SK-N-SH treated with all-trans-retinoic acid at 6 μM for 48 hours (cell line): ENCODE measurements at regions not wholly inside any gene's neighbourhood (a gene's known extent, or its start where the extent isn't known, plus 50 kb on each side); places are given as distances from the start of the nearest gene placed in this dataset.

Source experiments
- ATAC-seq: fragments of 200-7000 bp; cut with Tn5 transposase; 3 replicates; pipeline ENCODE4 v1.9.1; 2020; ENCODE audit warnings: mild to moderate bottlenecking, moderate library complexity
- BACH2 ChIP-seq: fragments of 250-450 bp; sonication (Bioruptor Pico); IDR thresholded peaks from 2 replicates; pipeline ENCODE4 v1.9.0; 2021; ENCODE audit warnings: mild to moderate bottlenecking, borderline replicate concordance
- CSDC2 ChIP-seq: fragments of 250-450 bp; sonication (Bioruptor Pico); IDR thresholded peaks from 2 replicates; pipeline ENCODE4 v1.5.0; 2020; ENCODE audit warnings: mild to moderate bottlenecking, moderate library complexity
- ESRRG ChIP-seq: fragments of 250-450 bp; sonication (Bioruptor Pico); IDR thresholded peaks from 2 replicates; pipeline ENCODE4 v1.6.1; 2021; ENCODE audit warnings: mild to moderate bottlenecking
- GLIS3 ChIP-seq: fragments of 250-450 bp; sonication (Bioruptor Pico); IDR thresholded peaks from 2 replicates; pipeline ENCODE4 v1.5.0; 2020; ENCODE audit warnings: mild to moderate bottlenecking, moderate library complexity
- OSR1 ChIP-seq: fragments of 250-450 bp; sonication (Bioruptor Pico); IDR thresholded peaks from 2 replicates; pipeline ENCODE4 v1.8.0; 2022; ENCODE audit warnings: moderate library complexity, mild to moderate bottlenecking, inconsistent platforms
- PPARA ChIP-seq: fragments of 250-450 bp; sonication (Bioruptor Pico); IDR thresholded peaks from 2 replicates; pipeline ENCODE4 v1.5.0; 2020; ENCODE audit warnings: mild to moderate bottlenecking, borderline replicate concordance
- RARB ChIP-seq: fragments of 250-450 bp; sonication (Bioruptor Pico); IDR thresholded peaks from 2 replicates; pipeline ENCODE4 v1.8.0; 2021; ENCODE audit warnings: mild to moderate bottlenecking, moderate library complexity
- SNAI2 ChIP-seq: fragments of 250-450 bp; sonication (Bioruptor Pico); IDR thresholded peaks from 2 replicates; pipeline ENCODE4 v1.5.0; 2020; ENCODE audit warnings: mild to moderate bottlenecking, moderate library complexity
- TCF4 ChIP-seq: fragments of 250-450 bp; sonication (Bioruptor Pico); IDR thresholded peaks from 2 replicates; pipeline ENCODE4 v1.8.0; 2021; ENCODE audit warnings: mild to moderate bottlenecking, moderate library complexity, borderline replicate concordance
- TOX ChIP-seq: fragments of 250-450 bp; sonication (Bioruptor Pico); IDR thresholded peaks from 2 replicates; pipeline ENCODE4 v1.8.0; 2021; ENCODE audit warnings: mild to moderate bottlenecking, moderate library complexity, borderline replicate concordance
- ZC3H10 ChIP-seq: fragments of 250-450 bp; sonication (Bioruptor Pico); IDR thresholded peaks from 2 replicates; pipeline ENCODE4 v1.5.1; 2021; ENCODE audit warnings: mild to moderate bottlenecking, moderate library complexity
- ZFP3 ChIP-seq: fragments of 250-450 bp; sonication (Bioruptor Pico); IDR thresholded peaks from 2 replicates; pipeline ENCODE4 v1.5.0; 2020; ENCODE audit warnings: mild to moderate bottlenecking, moderate library complexity
- ZFP30 ChIP-seq: fragments of 450-650 bp; formaldehyde crosslinking; IDR thresholded peaks from 2 replicates; pipeline ENCODE4 v1.5.0; 2022; ENCODE audit warnings: mild to moderate bottlenecking, moderate library complexity
- ZNF565 ChIP-seq: fragments of 450-650 bp; formaldehyde crosslinking; conservative IDR thresholded peaks from 2 replicates; pipeline ENCODE4 v1.5.0; 2020; ENCODE audit warnings: low read depth, mild to moderate bottlenecking, moderate library complexity
- TF ChIP-seq, protein P1 (sequence below): fragments of 250-450 bp; sonication (Bioruptor Pico); IDR thresholded peaks from 2 replicates; pipeline ENCODE4 v1.5.0; 2020; ENCODE audit warnings: mild to moderate bottlenecking, moderate library complexity
- TF ChIP-seq, protein P2 (sequence below): fragments of 250-450 bp; sonication (Bioruptor Pico); IDR thresholded peaks from 2 replicates; pipeline ENCODE4 v1.5.1; 2021; ENCODE audit warnings: mild to moderate bottlenecking, moderate library complexity
- TF ChIP-seq, protein P3 (sequence below): fragments of 250-450 bp; sonication (Bioruptor Pico); IDR thresholded peaks from 2 replicates; pipeline ENCODE4 v1.8.0; 2021; ENCODE audit warnings: low read depth, mild to moderate bottlenecking, moderate library complexity, borderline replicate concordance
- TF ChIP-seq, protein P4 (sequence below): fragments of 250-450 bp; sonication (Bioruptor Pico); IDR thresholded peaks from 2 replicates; pipeline ENCODE4 v1.5.1; 2020; ENCODE audit warnings: low read depth, mild to moderate bottlenecking, moderate library complexity

DNA sequence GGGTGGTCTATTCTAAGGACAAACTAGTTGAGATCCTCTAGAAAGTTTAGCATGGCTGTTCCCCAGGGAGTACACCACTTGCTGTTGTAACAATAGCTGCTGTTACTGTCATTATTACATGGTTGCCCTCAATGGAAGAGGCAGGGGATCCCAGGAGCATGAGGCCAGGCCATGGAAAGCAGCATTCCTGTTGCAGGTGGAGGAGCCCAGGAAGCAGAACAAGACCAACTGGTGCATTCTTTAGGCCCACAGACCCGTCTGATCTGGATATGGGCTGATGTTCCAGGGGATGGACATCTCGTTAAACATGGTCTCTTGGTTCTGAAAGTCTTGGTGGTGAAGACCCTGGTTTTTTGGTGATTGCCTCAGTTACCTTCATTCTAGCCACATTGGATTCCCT is 109.2 kb upstream of the WSCD2 start:
- no peak for ATAC-seq
- TF ChIP-seq, protein P1, sequence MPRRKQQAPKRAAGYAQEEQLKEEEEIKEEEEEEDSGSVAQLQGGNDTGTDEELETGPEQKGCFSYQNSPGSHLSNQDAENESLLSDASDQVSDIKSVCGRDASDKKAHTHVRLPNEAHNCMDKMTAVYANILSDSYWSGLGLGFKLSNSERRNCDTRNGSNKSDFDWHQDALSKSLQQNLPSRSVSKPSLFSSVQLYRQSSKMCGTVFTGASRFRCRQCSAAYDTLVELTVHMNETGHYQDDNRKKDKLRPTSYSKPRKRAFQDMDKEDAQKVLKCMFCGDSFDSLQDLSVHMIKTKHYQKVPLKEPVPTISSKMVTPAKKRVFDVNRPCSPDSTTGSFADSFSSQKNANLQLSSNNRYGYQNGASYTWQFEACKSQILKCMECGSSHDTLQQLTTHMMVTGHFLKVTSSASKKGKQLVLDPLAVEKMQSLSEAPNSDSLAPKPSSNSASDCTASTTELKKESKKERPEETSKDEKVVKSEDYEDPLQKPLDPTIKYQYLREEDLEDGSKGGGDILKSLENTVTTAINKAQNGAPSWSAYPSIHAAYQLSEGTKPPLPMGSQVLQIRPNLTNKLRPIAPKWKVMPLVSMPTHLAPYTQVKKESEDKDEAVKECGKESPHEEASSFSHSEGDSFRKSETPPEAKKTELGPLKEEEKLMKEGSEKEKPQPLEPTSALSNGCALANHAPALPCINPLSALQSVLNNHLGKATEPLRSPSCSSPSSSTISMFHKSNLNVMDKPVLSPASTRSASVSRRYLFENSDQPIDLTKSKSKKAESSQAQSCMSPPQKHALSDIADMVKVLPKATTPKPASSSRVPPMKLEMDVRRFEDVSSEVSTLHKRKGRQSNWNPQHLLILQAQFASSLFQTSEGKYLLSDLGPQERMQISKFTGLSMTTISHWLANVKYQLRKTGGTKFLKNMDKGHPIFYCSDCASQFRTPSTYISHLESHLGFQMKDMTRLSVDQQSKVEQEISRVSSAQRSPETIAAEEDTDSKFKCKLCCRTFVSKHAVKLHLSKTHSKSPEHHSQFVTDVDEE (CRISPR knock-in tag) = no peak
- TF ChIP-seq TOX (CRISPR knock-in tag) (no peak), ZC3H10 (CRISPR knock-in tag) (no peak), TCF4 (CRISPR knock-in tag) (no peak), GLIS3 (CRISPR knock-in tag) (no peak), SNAI2 (no peak), RARB (CRISPR knock-in tag) (no peak), ZNF565 (CRISPR knock-in tag) (no peak), CSDC2 (CRISPR knock-in tag) (no peak), ESRRG (CRISPR knock-in tag) (no peak), OSR1 (CRISPR knock-in tag) (no peak), BACH2 (CRISPR knock-in tag) (no peak), PPARA (CRISPR knock-in tag) (no peak)
- TF ChIP-seq, protein P2, sequence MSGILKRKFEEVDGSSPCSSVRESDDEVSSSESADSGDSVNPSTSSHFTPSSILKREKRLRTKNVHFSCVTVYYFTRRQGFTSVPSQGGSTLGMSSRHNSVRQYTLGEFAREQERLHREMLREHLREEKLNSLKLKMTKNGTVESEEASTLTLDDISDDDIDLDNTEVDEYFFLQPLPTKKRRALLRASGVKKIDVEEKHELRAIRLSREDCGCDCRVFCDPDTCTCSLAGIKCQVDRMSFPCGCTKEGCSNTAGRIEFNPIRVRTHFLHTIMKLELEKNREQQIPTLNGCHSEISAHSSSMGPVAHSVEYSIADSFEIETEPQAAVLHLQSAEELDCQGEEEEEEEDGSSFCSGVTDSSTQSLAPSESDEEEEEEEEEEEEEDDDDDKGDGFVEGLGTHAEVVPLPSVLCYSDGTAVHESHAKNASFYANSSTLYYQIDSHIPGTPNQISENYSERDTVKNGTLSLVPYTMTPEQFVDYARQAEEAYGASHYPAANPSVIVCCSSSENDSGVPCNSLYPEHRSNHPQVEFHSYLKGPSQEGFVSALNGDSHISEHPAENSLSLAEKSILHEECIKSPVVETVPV (CRISPR knock-in tag) = no peak
- TF ChIP-seq, protein P3, sequence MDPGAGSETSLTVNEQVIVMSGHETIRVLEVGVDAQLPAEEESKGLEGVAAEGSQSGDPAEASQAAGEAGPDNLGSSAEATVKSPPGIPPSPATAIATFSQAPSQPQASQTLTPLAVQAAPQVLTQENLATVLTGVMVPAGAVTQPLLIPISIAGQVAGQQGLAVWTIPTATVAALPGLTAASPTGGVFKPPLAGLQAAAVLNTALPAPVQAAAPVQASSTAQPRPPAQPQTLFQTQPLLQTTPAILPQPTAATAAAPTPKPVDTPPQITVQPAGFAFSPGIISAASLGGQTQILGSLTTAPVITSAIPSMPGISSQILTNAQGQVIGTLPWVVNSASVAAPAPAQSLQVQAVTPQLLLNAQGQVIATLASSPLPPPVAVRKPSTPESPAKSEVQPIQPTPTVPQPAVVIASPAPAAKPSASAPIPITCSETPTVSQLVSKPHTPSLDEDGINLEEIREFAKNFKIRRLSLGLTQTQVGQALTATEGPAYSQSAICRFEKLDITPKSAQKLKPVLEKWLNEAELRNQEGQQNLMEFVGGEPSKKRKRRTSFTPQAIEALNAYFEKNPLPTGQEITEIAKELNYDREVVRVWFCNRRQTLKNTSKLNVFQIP (CRISPR knock-in tag) = no peak
- TF ChIP-seq, protein P4, sequence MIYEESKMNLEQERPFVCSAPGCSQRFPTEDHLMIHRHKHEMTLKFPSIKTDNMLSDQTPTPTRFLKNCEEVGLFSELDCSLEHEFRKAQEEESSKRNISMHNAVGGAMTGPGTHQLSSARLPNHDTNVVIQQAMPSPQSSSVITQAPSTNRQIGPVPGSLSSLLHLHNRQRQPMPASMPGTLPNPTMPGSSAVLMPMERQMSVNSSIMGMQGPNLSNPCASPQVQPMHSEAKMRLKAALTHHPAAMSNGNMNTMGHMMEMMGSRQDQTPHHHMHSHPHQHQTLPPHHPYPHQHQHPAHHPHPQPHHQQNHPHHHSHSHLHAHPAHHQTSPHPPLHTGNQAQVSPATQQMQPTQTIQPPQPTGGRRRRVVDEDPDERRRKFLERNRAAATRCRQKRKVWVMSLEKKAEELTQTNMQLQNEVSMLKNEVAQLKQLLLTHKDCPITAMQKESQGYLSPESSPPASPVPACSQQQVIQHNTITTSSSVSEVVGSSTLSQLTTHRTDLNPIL (CRISPR knock-in tag) = no peak

DNA sequence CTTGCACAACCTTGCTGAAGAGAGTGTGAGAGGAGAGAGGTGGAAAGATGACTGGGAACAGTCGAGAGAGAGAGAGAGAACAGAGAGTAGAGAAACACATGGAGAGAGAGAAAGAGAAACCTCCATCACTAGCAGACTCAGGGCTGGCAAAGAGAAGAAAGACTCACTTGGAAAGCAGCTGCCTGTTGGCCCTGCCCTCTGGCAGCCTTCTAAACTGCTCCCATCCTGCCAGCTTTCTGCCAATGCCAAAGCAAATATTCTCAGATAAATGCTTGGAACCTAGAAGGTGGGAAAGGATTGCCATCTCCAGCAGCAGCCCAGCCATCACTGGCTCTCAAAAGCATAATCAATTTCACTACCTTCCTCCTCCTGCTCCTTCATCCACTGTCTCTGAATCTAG is 107.9 kb upstream of the WSCD2 start:
- TF ChIP-seq ZFP3 (CRISPR knock-in tag) = no peak
- TF ChIP-seq, protein P4 (CRISPR knock-in tag) = no peak
- no peak for TF ChIP-seq ZFP30 (CRISPR knock-in tag)
- TF ChIP-seq CSDC2 (CRISPR knock-in tag) = no peak
- TF ChIP-seq, protein P1 (CRISPR knock-in tag) = no peak
- TF ChIP-seq TCF4 (CRISPR knock-in tag) = no peak
- no peak for ATAC-seq
